GM04503 (cell line): ENCODE measurements at regions not wholly inside any gene's neighbourhood (a gene's known extent, or its start where the extent isn't known, plus 50 kb on each side); places are given as distances from the start of the nearest gene placed in this dataset.
"Not testable (repeated sequence)": the region's sequence is repeated elsewhere in the genome, so short reads cannot be mapped to it uniquely, and the experiment has no call there.

ENCODE experiments used
- DNase-seq: peaks from one replicate; pipeline ENCODE4 v3.0.0-alpha.2; 2012; ENCODE audit warnings: low read depth

DNA sequence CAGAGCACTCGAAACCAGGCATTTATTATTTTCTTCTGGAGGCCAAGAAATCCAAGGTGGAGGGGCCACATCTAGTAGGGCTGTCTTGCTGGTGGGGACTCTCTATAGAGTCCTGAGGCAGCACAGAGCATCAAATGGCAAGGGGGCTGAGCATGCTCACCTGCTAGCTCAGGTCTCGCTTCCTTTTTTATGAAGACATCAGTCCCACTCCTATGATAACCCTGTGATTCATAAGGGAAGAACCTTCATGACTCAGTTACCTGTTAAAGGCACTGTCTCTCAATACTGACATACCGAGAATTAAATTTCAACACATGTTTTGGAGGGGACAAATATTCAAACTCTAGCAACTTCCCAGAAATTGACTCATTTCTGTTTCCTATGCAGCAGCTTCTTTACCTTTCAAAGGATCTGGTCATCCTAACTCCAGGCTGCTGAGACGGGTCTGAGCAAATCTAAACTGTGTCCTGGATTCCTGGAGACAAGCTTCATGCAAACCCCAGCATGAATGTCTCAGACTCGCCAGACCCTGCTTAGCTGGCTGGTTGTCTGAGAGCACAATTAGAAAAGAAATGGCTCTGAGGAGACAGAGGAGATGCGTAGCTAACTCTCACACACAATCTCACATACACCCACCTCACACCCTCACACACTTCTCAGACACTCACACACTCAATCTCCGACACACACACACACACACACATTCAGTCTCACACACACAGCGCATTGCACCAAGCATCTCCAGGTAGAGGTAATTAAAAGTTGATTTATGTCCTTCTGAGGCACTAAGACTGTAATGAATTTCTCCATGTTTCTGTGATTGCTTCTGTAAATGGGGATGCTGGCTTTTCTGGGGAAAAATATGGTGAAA lies 280.8 kb downstream of the BCL2L11 start:
- DNase-seq, result not testable (repeated sequence)

DNA sequence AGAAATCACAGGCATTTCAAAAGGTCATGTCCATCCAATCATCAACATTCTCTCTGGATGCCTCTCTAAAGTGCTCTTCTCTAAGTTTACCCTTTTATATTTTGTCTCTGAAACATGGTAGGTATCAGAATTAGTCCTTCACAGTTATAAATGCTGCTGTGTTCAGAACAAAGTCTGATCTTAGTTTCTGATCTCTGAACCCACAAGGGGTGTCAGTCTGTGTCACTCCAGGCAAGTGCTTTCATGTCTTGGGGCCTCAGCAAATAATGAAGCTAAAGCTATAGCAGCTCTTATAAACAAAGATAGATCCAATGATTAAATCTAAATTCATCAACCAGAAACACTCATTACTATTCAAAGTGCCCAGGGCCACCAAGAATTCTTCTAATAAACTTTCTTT lies 281.7 kb downstream of the BCL2L11 start:
- not testable (repeated sequence) for DNase-seq

DNA sequence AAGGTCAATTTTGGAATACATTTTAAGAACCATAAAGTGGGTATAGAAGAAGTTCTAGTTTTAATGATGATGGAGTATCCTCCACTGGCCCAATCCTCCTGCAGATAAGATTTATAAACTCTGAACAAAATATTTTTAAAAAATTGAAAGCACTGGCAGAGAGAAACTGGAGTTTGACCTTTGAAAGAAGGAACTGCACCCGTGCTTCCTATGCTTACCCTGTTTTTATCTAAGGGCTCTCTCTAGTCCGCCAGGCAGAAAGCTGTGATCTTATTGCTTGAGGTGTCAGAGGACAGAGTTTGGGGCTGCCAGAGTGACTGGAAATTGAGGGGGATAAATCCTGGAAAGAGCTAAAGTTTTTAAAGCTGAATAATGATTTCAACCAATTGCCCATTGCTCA lies 282.6 kb downstream of the BCL2L11 start:
- not testable (repeated sequence) for DNase-seq

DNA sequence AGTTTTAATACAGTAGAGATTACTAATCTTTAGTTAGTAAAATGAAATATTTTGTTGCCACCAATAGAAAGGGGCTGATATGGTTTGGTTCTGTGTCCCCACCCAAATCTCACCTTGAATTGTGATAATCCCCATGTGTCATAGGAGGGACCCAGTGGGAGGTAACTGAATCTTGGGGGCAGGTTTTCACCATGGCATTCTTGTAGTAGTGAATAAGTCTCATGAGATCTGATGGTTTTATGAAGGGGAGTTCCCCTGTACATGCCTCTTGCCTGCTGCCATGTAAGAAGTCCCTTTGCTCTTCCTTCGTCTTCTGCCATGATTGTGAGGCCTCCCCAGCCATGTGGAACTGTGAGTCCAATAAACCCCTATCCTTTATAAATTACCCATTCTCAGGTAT lies 285.9 kb downstream of the BCL2L11 start:
- DNase-seq, result not testable (repeated sequence)

DNA sequence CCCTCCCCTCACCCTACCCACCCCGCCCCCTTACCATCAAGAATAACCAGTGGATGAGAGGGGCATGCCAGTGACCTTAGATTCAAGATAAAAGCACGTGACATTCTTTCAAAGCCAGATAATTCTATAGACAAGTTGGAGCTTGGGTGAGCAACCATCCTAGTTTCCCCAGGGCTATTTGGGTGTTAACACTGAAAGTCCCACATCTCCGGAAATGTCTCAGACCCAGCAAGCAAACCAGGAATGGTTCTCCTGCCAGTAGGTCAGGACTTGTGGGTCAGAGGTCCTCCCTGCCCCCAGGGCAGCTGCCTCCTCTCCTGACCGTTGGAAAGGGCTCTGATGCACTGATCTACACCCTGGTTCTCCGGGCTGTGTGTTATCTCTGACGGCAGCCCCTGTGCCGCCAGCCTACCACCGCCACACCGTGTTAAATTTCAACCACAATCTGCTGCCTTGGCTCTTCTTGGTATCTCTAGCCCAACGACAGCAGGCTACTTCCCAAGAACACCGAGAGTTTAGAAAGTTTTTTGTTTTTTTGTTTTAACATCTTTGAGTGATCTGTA lies 287.0 kb downstream of the BCL2L11 start:
- not testable (repeated sequence) for DNase-seq

DNA sequence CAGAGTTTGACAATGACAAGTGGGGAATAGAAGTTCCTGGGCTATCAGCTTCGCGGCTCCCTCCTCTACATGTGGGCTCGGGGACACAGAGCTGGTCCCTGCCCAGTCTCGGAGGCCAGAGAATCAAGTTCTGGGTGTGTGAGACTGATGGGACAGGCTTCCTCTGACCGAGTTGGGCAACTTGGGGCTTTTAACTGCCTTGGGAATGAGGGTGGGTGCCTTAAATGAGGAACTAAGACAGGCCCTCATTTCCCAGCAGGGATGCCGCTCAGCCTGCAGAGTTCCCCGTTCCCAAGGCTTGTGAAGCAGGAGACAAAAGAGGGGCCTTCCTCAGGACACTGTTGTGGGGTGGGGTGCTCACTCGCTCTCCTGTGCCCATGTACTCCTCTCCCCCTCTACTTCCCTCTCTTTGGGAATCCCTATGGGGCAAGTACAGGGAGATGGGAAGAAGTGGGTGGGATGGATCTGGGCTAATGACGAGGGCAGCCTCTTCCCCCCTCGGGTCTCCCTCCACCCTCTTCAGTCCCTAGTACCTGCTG lies 290.2 kb downstream of the BCL2L11 start:
- DNase-seq, result not testable (repeated sequence)

DNA sequence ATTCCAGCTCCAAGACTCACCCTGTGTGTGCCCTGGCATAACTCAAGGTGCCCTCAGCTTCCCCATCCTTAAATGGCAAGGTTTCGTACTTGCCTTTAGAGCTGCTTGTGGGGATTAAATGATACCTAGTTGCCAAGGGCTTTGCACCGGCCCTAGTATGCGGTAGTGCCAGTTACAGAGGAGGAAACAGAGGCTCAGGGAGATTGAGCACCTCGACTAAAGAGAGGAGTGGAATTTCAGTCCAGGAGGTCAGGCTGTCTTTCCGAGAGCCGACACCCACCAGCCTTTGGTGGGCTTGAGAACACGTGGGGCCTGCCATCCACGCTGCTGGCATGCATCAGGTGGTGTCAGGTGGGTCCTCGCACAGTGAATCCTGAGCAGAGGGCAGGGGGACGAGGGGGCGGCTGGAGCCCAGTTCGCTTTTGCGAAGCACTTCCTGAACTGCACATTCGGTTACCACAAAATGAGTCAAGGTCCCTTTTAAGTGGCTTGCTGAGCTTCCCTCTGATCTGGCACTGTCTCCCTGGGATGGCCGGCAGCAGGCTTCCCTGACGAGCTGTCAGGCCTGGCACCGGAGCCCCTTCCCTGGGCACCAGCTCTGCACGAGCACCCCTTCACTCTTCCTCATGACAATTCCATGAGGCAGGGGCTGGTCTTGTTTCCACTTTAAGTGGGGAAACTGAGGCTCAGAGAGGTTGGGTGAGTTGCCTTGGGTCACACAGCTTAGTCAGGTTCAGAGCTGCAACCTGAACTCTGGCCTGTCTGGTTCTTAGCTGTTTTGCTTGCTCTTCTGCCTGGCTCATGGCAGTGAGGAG lies 291.4 kb downstream of the BCL2L11 start:
- DNase-seq, result not testable (repeated sequence)

DNA sequence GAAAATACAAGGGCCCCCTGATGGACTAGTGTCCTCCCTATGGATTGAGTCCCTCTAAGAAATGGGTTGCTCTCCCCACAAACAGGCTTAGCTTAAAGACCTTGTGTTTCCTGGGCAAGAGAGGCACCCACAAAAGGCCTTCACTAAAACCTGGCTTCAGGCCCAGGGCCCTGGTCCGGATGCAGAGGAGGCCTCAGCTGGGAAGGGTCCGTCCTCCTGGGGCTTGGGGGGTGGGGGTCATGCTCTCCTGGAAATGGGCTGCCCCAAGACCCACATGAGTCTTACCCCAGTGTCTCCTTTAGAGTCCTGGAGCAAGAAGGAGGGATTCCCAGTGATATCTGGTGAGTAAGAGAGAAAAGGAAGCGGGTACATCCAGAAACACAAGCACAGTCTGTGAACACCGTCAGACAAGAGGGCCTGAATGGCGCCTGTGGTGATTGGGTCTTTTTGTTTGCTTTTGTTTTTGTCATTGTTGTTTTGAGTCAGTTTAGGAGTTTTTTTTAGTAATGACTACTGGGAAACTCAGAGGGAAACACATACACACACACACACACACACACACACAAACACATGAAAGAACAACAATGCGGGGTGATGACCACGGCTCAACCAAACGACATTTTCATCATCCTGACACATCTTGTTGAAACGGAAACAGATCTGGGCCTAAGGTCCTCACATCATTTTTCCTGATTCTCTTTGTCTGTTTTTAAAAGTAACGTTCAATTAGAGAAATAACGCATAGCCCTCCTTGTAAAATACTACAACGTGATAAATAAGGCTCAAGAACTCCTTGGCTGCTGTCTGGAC lies 292.3 kb downstream of the BCL2L11 start:
- DNase-seq, result not testable (repeated sequence)

DNA sequence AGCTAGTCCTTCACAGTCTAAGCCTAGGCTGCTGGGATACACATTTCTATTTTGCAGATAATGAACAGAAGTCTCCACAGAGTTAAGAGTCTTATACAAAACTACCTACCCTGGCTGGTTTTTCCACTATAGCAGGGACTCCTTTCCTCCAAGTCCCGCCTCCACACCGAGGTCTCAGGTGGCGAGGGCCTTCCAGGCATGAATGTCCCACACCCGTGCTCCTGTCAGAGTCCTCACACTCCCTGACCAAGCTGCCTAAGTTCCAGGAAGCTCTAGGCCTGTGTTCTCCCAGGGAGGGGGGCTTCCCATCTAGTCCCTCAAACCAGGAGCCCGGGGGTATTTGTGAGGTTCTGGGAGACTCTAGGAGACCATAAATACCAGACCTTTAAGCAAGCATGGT lies 293.2 kb downstream of the BCL2L11 start:
- DNase-seq, result not testable (repeated sequence)

DNA sequence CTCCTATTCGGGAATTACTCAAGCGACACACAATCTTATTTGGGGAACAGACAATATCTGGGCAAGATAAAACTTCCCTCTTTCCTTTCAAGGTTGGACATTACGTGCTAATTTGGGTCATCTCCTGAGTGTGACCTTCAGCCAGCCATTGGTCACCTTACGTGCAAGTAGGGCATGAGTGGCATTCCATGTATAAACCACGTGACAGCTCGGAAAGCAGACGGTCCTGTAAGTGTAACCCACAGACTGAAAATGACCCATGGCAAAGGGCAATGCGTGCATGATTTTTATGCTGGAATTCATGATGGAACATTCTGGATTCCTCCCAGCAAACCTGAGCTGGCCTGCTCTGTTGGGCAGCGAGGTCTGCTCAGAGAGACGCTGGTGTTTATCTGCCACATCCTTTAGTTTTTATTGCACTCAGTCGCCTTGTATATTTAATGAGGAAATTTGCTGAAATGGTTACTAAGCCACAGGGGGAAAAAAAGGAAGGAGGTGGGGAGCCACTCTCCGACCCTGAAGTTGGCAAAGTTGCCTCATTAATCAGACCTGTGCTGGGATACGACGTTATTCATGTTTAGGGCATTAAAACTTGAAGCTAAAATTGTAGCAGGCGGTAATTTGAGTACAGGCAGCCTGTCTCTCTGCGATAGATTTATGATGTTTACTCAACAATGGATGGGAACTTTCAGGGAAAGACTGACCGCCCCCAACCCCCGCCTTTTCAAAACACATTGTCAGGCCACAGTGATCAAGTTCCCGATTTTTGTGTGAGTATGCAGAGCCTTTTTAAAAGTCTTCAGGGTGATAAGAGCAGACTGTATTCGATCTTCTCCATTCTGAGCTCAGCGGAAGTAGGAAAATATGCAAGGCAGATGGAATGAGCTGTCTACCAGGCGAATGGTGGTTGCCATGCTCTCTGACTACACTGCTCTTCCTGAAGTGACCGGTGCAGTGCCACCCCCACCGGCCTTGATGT lies 295.3 kb downstream of the BCL2L11 start:
- not testable (repeated sequence) for DNase-seq

DNA sequence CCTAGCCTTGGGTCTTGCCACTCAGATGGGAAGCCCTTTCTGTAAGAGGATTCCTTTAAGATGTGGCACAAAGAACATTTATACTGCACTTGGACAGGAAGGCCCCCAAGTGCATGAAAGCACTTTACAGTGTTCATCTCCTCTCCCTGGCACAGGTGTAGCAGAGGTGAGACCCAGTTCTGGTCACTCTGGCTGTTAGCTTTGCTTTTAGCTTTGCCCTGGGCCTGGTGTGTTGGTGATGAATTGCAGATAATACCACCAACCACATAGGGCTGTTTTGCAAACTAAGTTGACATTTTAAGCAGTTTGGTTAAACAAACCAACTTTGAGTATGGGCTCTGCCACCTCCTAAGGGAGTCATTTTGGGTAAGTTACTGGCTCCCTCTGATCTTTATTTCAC lies 296.3 kb downstream of the BCL2L11 start:
- not testable (repeated sequence) for DNase-seq

DNA sequence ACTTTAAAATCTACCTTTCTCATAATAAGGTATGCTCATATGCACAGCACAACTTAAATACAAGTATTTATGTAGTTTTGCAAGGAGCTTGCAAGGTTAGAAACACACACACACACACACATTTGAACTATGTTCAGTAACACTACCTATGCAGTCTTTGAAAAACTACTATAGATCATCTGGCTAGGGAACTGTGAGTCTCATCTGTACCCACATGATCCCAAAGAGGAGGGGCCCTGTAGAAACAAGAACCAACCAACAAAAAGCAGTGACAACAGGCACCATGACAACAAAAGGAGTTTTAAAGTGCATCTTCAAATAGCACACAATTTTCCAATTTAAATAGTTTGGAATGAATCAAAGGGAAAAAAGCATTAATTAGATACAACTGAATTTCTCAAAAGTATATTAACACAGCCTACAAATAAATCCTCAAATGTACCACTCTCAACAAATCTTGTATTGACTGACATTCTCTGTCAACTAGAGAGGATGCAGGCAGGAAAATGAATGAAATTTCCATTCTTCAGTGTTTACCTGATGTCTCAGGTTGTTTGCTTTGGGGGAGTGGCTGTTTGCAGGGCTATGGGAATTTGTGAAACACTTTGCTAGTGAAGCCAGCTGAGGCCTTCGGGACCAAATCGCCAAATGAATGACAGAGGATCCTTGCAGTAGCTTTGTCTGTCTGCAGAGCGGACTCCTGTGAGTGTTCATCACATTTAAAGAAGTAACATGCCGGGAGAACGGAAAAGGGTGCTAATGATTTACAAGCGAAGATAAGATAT lies 297.6 kb downstream of the BCL2L11 start:
- not testable (repeated sequence) for DNase-seq

DNA sequence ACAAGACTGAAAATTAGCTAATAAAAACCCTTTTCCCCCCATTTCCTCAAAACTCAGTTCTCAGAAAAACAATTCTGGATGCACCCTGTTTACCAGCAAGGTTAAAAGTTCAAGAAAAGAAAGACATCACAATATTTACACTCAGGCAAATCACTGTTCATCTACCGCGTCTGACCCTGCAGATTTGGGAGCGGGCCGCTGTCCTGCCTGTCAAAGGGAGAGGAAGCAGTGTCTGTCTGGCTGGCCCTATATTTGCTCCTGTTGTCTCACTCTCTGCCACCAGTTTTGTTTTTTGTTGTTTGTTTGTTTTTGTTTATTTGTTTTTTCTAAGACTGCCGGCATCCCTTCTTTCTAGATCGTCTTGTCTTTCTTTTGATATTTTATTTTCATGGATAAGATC lies 299.4 kb downstream of the BCL2L11 start:
- not testable (repeated sequence) for DNase-seq

DNA sequence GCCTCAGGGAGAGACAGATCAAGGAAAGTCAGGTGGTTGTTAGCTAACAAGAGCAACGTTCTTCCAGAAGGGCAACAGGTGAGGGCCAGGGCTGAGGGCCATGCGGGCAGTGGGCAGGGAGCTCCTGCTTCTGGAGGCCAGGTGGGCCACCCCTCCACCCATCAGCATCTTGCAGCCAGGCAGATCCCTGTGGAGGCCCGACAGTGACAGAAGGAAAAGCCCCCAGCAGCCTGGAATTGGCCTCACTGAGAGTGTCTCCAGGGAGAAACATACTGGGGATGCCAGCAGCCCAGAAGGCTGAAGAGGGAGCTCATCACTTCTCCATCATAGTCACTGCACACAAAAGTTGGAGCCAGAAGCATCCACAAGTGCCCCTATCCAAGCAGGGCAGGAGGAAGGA lies 300.1 kb downstream of the BCL2L11 start:
- DNase-seq, result not testable (repeated sequence)

DNA sequence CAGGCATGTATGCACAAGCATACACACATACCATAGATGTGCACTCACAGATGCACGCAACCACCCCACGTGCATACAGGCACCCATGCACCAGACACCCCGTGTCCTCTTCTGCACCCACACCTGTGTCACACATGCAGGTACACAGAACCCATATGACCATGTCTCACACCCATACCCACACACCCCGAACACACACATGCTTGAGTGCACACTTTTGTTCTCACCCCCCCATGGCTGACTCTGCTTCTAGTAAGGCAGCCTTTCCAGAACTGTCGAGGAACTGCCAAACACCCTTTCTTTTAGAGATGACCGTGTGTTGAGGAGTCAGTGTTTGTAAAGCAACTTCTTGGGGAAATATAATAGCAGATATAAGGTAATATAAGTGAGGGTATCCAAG lies 301.2 kb downstream of the BCL2L11 start:
- DNase-seq, result not testable (repeated sequence)

DNA sequence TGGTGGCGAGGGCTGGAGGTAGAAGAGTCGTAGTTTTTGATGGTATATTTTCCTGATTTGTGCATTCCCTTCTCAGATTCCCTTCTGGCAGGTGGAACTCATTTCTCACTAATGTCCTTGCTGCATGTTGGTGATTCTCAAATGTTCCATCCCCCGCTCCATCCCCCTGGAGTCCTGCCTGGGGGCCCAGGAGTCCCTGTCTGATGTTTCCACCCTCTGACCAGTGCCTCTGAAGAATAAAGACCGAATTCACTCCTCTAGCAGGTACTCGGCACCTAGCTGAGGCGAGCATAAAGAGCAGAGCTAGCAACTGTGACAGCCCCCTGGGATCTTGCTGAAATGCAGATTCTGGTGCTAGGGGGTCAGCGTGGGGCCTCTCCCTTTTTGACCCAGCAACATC lies 301.8 kb downstream of the BCL2L11 start:
- not testable (repeated sequence) for DNase-seq

DNA sequence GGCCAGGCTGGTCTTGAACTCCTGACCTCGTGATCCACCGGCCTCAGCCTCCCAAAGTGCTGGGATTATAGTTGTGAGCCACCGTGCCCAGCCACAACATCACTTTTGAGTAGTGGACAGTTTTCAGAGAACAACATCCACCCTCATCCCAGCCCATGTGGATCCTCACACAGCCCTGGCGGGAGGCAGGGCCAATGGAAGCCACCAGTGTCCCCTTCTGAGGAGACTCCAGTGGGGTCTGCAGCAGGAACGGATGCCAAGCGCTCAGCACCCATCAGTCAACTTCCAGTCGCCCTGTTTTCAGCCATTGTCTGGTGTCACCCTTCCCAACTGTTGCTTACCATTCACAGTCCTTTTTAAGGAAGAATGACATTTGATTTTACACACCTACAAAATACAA lies 302.5 kb downstream of the BCL2L11 start:
- not testable (repeated sequence) for DNase-seq

DNA sequence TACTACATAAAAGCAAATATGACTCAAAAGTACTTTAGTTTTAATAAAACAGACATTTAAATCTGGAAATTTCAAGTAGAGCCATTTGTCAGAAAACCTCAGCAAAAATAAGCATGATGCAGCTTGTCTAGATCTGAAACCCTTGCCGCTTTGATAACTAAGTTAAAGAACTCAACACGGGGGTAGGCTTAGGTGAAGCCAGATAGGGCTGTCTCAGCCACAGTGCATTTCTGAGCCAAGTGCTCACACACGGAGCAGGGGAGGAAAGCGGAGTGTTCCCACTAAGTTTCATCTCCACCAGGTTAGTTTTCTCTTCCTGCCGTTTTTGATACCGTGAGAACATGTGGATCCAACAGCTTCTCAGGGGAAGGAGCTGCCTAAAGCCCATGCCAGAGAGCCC lies 303.5 kb downstream of the BCL2L11 start:
- not testable (repeated sequence) for DNase-seq

DNA sequence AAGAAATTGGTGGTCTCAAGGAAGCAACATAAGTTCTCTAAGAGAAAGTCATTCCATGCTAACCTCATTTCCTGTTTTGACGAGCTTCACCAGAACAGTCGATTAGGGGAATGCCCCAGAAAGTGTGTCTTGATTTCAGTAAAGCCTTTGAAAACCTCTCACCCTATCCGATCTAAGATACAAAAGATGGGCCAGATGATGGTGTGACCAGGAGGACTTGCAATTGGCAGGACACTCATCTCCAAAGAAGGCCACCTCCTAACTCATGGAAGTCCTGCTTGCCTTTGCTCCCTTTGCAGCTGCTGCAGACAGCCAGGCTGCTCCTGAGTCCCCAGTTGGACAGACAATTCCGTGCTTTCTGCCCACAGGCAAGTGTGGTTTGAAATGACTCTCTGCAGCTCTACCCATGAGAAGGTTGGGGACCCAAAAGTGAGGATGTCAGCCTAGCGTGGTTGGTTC lies 304.2 kb downstream of the BCL2L11 start:
- not testable (repeated sequence) for DNase-seq
